ENCODE measurements at regions not wholly inside any gene's neighbourhood (a gene's known extent, or its start where the extent isn't known, plus 50 kb on each side); places are given as distances from the start of the nearest gene placed in this dataset.
"Not testable (repeated sequence)": the region's sequence is repeated elsewhere in the genome, so short reads cannot be mapped to it uniquely, and the experiment has no call there.

DNA sequence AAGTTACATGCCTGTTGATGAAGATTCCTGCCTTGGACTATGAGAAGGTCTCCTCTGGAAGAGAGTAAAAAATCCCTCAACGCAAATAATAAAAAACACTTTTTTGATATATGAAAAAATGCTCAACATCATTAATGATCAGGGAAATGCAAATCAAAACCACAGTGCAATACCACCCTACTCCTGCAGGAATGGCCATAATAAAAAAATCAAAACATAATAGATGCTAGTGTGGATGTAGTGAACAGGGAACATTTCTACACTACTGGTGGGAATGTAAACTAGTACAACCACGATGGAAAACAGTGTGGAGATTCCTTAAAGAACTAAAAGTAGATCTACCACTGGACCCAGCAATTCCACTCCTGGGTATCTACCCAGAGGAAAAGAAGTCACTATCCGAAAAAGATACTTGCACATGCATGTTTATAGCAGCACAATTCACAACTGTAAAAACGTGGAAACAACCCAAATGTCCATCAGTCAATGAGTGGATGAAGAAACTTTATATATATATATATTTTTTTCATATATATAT lies 352.1 kb downstream of the SOX9 start:
- not testable (repeated sequence) for DNase-seq (ENCODE audit: low spot score)

DNA sequence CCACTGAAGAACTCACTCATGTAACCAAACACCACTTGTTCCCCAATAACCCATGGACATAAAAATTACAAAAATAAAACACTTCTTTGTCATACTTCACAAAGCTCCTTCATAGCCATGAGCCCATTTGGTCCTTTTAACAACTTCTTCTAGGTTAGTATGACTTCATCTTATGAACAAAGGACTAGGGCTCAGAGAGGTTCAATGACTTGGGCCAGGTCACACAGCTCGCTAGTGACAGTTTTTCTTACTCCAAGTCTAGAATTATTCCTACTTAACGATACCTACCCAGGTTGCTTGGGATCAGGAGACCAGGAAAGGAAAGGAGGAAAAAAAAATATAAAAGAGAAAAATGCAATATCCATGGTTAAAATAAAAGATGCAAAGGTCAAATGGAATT lies 353.4 kb downstream of the SOX9 start:
- no peak for DNase-seq (ENCODE audit: low spot score)

DNA sequence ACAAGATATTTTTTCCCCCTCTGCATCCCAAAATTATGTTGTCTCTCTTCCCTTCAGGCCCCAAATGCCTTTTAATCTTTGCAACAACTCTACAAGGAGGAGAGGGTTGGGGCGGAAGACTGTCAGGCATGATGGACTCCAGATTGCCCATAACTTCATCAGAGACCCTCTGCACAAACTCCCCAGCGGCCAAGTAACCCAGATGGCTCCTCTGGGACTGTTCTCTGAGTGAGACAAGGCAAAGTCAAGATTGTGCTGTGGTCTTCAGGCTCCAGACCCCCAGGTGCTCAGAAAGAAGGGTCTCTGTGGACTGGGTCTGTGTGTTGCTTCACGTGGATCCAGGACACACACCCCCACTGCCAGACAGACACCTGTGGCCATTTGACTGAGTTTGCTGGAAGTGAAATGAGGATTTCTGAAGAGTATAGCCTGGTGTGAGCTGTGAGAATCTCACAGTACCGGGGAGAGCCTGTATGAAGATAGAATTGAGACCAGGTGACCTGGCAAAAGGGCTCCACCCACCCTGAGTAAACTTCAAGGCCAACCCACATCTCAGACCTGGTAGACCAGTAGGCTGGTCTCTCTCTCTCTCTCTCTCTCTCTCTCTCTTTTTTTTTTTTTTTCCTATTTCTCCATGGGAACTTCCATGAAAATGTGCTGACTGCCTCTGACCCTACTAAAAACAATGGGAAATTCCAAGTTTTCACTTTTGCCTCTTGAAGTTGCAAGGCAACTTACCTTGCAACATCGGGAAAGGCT lies 354.1 kb downstream of the SOX9 start:
- no peak for DNase-seq (ENCODE audit: low spot score)

DNA sequence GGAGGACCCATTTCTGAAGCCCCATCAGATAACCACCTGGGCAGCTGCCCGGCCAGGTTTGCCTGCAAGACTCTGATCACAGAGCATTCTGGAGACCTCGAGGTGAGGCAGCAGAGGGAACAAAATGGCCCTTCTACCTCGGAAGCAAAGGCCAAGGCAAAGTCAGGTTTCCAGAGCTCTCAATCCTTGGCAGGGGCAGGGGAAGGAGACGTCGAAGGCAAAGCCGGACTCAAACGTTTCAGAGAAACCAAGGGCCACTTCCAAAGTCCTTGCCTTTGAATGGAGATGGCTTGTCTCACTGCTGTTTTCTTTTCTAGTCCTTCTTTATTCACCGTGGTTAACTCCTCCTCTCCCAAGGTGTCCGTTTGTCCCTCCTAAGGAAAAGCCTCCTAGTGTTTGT lies 355.3 kb downstream of the SOX9 start:
- no peak for DNase-seq (ENCODE audit: low spot score)

DNA sequence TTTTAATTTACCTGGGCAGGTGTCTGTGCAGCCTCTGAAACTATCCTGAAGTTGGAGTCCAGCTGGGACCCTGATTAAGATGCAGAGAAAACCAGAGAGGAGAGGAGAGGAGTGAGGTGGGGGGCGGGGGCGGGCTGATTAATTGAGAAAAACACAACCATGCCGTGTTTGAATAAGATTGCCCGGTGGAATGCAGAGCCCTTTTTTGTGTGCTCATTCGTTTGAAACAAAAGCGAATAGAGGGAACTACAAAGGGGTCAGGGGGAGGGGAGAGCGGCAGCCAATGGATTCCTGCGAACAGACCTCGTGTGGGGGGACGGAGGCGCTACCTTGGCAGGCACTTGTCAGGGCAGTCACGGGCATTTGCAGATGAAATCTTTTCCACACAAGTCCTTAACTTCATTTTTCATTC lies 355.8 kb downstream of the SOX9 start:
- no peak for DNase-seq (ENCODE audit: low spot score)

DNA sequence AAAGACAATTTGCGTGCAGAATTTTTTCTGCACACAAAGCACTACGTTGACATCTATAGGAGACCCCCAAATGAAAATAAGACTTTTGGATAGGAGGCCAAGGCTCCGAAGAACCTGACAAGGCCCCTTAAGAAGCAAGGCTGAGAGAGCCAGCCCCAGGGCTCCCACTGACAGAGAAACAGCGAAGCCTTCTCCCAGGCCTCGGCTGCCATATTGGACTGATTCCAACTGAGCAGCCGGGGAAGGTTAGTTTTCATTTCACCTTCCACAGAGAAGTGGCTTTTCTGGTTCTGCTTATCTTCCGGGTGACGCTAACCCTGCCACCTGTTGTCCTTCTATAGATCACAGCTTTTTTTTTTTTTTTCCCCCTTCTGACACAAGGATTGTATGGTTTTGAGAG lies 356.7 kb downstream of the SOX9 start:
- no peak for DNase-seq (ENCODE audit: low spot score)

DNA sequence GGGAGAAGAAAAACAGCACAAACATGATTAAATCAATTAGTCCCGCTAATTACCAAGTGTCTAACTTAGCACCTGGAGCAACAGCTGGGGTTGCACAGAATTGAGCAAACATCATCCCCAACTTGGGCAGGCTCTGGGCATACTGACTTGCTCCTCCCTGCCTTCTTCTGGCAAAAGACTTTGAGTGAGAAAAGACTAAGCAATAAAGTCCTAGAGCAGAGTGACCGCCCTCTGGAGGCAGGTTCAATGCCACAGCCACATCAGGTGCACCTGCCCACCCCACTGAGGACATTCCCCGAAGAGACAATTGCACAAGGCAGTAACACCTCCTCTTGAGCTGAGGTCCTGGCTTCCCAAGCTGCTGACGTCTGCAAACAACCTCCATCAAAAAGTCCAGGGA lies 358.3 kb downstream of the SOX9 start:
- no peak for DNase-seq (ENCODE audit: low spot score)

DNA sequence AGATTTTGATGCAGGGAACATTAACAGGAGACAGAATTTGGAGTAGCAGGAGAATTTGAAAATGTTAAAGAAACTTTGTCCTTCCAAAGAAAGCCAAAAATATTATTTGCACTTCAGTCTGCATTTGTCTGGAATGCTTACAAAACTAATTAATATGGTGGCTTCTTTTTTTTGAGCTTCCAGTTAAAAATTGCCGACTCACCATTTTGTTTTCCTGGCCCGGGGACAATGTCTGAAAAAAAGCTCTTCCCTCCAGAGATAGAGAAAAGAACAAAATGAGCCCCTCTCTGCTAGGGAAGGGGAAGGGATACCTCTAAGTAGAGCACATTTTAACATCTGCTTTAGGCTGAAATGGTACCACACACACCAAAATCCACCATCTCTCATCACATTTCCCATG lies 360.8 kb downstream of the SOX9 start:
- no peak for DNase-seq (ENCODE audit: low spot score)

DNA sequence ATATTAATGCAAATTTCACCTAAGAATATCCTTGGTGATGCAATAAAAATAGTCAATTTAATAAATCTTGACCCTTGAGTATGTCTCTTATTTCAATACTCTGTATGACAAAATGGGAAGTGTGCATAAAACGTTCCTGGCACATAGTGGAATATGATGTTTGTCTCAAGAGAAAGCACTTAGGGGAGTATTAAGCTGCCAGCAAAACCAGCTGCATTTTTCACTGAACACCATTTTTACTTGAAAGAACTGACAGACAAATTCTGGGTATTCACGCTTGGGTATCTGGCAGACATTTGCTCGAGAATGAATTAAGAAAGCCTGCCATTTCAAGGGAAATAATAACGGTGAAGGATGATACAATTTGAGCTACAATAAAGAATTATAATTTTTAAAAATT lies 364.8 kb downstream of the SOX9 start:
- DNase-seq (ENCODE audit: low spot score) = no peak

DNA sequence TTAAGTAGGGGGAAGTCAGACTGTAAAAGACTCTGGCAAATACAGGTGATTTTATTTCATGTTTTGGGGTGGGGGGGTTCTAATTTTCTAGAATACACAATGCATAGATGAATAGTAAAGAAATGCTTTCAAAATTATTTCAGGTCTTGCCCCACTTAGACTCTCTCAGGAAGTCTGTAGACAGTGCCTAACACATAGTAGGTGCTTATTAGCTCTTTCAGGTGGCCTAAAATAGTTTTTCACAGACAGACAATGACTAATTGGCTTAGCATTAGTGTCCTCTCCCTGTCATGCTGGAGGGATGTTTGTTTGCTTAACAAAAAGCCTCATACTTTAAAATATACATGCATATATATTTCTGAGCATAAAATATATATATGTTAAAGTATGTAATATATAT lies 366.0 kb downstream of the SOX9 start:
- DNase-seq (ENCODE audit: low spot score) = no peak

DNA sequence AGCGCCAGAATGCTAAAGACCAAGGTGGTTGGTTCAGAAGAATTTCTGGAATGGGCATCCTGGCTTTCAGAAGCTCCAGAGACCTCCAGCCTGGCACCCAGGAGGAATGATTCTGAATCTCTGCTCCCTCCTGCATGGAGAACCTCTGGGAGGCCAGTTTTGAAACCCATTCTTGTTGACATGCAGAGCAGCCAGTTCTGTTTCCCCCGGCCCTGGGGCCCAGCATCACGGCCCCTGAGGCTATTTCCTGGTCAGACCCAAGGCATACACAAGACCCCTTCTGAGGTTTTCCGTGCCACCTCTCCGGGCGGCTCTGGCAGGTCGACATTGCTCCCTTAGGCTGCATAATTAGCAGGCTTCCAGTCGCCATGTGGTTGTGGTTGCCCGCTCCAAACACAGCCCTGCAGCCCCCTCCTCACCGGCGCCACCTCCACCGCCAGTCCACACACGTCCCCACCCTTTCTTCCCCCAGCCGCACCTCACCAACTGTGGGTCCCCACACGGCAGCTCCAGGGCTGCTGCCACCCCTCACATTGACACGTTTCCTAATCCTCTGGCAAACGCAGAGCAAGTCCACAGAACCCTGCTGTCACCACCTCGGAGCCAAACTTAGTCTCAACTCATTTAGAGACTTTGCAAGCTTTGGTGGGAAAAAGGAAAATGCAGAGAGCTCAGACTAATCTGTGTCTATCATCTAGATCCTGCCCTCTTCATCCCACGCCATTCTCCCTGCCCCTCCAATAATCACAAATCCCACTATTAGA lies 367.1 kb downstream of the SOX9 start:
- DNase-seq (ENCODE audit: low spot score) = no peak

DNA sequence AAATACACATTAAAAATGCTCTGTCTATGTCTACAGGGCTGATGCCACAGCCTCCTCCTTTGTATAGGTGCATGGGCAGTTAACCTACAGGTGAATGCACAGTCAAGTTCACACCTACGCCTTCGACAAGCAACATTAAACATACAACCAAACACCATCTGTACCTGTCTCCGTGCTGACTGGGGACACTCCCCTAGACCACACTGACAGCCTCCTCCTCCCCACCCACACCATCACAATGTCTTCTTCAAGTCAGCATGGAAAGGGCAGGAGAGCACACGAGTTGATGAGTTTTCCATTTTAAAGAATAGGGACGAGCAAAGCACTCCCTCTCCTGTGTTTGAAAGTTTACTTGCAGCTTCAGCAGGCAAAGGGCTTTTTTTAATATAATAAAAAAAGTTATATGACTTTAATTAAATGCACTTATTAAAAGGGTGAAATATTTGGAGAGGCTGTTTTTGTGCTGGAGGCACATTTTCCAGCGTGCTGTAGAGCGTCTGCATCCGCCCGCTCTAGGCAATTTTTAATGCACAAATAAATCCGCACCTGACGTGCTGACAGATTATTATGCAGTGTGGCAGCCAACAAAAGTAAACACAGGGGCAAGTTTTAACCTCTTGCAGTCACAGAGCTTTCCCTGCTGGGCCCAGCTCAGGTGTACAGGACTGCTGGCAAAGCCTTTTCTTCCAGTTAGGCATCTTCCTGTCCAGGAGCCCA lies 367.9 kb downstream of the SOX9 start:
- no peak for DNase-seq (ENCODE audit: low spot score)

DNA sequence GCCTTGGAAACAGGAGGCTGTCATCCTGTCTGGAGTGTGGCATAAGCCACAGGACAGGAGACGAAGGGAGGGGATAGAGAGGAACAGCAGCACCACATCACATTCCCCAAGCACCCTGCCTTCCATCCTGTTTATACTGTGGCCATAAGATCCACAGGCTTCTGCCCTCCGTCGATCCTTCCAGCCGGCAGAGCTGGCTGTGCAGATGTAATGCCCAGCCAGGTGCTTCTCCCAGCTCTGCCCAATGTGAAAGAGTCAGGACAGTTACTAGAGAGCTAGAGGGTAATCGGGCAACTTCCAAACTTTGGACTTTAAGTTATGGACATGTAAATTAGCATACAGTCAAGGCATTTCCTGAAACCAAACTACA lies 368.4 kb downstream of the SOX9 start:
- no peak for DNase-seq (ENCODE audit: low spot score)

DNA sequence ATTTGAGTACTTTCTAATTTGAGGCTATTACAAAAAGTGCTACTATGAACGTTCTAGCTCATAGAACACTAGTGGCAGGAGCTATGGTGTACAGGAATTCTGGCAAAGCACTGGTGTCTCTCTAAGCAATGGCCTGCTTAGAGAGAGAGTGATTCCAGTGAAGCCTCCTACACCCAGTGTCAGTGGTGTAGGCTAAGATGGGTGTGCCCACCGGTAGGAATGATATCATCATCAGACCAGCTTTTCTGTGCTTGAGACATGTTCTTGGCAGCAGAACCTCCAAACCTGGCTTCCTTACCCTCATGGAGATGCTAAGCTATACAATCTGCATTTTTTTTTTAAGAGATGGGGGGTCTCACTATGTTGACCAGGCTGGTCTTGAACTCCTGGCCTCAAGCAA lies 370.3 kb downstream of the SOX9 start:
- no peak for DNase-seq (ENCODE audit: low spot score)

DNA sequence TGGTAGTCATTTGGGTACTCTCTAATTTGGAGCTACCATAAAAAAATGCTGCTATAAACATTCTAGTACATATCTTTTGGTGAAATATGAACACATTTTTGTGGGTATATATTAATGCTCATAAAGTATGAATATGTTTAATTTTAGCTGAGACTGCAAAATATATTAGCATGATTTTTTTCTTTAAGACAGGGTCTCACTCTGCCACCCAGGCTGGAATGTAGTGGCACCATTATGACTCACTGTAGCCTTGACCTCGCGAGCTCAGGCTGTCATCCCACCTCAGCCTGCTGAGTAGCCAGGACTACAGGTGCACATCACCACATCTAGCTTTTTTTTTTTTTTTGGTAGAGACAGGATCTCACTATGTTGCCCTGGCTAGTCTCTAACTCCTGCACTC lies 371.7 kb downstream of the SOX9 start:
- no peak for DNase-seq (ENCODE audit: low spot score)

DNA sequence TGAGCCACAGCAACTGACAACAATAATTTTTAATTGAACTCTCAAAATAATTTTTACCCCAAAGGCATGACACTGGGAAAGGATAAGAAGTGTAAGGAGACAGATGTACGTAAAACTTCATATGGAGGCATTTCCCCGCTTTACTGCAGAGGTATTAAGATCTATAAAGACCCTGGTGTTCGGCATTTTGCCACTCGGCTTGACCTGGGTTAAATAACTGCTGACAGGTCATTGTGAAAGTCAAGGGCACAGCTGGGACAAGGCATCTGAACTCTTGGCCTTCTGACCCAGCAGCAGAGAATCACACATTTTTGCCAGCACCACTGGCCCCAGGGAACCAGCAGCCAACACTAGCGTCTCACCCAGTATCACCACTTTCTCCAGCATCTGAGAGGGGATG lies 372.1 kb downstream of the SOX9 start:
- no peak for DNase-seq (ENCODE audit: low spot score)

DNA sequence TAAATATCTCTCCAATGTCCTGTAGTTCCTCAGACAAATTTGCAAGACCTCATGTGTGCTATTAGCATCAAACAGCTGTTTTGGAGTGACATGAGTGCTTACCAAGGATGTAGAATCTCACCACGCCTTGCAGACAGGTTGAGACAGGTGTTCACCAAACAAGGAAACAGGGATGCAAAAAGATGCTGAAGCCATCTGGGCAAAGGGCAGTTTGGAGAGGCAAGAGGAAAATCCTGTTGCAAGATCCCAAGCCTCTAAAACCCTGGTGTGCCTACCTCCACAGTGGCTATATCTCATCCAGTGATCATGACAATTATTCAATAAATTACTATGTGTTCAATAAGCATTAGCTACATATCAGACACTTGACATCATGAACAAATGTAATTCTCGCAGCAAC lies 373.7 kb downstream of the SOX9 start:
- no peak for DNase-seq (ENCODE audit: low spot score)

DNA sequence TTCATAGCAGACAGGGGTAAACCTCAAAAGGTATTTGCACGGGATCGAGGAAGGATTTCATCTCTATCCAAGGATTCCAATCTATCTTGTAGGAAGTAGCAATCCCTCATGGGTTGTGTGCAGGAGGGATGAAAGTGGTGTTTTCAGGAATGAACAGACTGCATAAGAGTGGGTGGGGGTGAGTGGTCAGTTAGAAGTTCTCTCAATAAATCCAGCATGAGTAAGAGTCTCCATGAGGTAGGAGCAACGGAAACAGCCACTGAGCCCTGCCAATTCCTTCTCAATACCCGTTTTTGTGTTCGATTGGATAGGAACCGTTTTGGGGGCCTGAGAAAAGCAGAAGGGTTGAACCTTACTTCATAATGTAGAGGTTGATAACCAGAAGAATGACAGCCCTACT lies 375.6 kb downstream of the SOX9 start:
- DNase-seq (ENCODE audit: low spot score) = no peak

DNA sequence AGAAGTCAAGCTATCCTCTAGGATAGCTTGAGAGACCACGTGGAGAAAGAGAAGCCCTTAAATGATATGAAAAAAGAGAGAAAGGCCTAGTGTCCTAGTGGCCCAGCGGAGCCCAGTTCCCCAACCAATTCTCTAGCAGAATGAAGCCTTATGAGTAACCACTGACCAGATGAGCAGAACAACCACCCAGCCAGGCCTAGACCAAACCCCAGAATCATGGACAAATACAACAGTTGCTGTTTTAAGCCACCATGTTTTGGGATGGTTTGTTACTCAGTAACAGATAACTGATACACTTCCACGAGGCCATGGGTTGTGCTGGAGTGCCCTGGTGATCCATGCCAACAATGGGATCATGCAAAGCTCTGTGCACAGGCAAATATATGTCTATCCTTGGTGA lies 377.1 kb downstream of the SOX9 start:
- DNase-seq (ENCODE audit: low spot score) = no peak

DNA sequence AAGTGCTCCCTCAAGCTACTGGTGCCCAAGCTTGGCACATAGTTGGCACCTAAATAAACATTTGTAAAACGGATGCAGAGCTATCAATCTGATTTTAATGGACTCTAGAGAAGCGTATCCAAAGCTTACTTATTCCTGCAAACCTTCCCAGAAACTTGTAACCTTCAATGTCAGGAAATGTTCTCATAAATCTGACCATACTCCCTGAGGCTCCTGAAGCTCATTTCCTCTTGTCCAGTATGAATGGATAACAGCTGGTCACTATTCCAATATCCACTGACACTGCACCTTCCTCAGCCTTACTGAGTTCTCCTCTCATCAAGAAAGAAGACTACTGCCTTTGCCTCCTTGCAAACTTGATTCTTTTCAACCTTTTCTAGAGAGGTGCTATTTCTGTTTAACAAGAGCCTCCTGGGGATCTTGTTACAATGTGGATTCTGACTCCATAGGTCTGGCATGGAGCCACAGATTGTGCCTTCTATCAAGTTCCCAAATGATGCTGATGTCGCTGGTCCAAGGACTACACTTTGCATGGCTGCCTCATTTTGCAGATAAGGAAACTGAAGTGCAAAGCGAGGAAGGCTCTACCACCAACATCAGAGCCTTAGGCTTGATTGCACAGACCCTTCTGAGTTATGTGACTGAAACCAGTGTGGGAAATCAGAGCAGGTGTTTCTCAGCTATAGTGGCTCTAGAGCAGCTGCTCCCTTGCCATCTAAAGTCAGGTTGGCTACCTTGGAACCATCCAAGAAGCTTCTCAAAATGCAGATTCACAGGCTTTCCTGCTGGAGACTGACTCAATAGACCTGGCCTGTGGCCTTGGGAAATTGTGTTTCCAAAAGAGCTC lies 377.8 kb downstream of the SOX9 start:
- no peak for DNase-seq (ENCODE audit: low spot score)

DNA sequence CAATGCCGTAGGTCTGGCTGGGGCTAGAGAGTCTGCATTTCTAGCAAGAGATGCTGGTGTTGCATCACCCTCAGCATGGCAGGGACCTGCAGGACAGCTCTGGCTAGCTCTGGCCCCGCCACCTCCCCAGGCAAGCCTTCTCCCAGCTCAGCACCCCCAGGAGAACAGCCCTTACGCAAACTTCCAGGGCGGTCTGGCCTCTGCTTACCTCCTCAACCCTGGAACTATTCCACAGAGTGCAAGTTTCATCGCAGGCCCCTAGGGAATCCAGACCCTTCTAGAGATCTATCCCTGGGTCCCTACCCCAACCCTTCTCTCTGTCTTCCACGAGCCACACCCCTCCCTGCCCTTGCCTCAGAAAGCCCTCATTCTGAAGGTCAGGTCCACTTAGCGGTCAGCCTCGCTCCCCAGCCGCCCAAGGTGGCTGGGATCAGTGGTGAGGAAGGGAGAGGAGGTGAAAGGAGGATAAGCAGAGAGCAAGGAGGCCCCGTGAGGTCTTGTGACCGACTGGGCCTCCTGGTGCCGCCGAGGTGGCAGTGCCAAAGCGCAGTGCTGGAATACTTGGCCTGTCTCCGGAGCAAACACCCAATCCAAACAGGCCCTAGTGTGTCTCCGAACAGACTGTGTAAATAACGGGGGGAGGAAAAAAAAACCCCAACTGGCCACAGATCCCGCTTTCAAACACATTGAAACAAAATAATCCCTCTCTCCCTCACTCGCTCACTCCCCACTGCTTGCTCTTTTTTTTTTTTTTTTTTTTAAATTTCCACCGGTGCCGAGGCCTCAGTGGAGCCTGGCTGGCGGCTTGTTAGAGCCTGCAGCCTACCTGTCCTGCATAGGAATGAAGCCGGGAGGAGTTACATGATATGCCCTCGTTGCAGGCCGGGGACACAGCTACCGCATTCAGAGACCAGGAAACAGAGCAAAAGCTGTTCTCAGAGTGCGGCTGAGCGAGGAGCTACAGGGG lies 380.9 kb downstream of the SOX9 start:
- DNase-seq (ENCODE audit: low spot score) = no peak

Measured in HuH-7.5 (cell line).